Transverse colon (tissue), 4 donors: ENCODE measurements at regions not wholly inside any gene's neighbourhood (a gene's known extent, or its start where the extent isn't known, plus 50 kb on each side); places are given as distances from the start of the nearest gene placed in this dataset.

ENCODE experiments used
- DNase-seq: peaks from one replicate; pipeline ENCODE4 v3.0.0-alpha.2; 2019
- H3K27ac ChIP-seq, 4 donors: fragments of 200-600 bp; sonication (generic); 2 replicates each; pipeline ENCODE4 v1.5.1; 2016 to 2018; ENCODE audit warnings: inconsistent platforms in 4 of 4
- H3K27me3 ChIP-seq: fragments of 200-600 bp; sonication (generic); 2 replicates; pipeline ENCODE4 v1.5.1; 2017; ENCODE audit warnings: inconsistent platforms
- H3K36me3 ChIP-seq, 4 donors: fragments of 200-600 bp; sonication (generic); 2 replicates each; pipeline ENCODE4 v1.5.1; 2017 to 2019; ENCODE audit warnings: inconsistent platforms in 4 of 4
- H3K4me1 ChIP-seq, 4 donors: fragments of 200-600 bp; sonication (generic); 2 replicates each; pipeline ENCODE4 v1.5.1; 2017 to 2020; ENCODE audit warnings: inconsistent platforms in 4 of 4
- H3K4me3 ChIP-seq, 4 donors: fragments of 200-600 bp; sonication (generic); 1 replicate in 1 of 4; 2 replicates in 3 of 4; pipeline versions ENCODE4 v1.5.1 to v1.6.1; 2017 to 2019; ENCODE audit warnings: inconsistent platforms in 4 of 4
- H3K9me3 ChIP-seq, 2 donors: fragments of 200-600 bp; sonication (generic); 2 replicates each; pipeline ENCODE4 v1.5.1; 2017 to 2019; ENCODE audit warnings: inconsistent platforms in 2 of 2
- CTCF ChIP-seq, 5 experiments: fragments of 200-600 bp in 3 of 5; fragments of 450-650 bp in 2 of 5; sonication (generic) in 3 of 5; IDR thresholded peaks; 1 replicate in 2 of 5; 2 replicates in 3 of 5; pipeline ENCODE4 v1.5.1; 2016 to 2017; ENCODE audit warnings: antibody characterized with exemption in 5 of 5, inconsistent platforms in 3 of 5, mild to moderate bottlenecking in 2 of 5, moderate library complexity in 1 of 5
- EP300 ChIP-seq: sonication (generic); formaldehyde crosslinking; IDR thresholded peaks from one replicate; pipeline ENCODE4 v1.6.1; 2017; ENCODE audit warnings: antibody characterized with exemption, low read depth
- POLR2A ChIP-seq: fragments of 450-650 bp; IDR thresholded peaks from one replicate; pipeline ENCODE4 v1.6.1; 2016; ENCODE audit warnings: antibody characterized with exemption, mild to moderate bottlenecking, moderate library complexity
- POLR2AphosphoS5 ChIP-seq, 3 donors: sonication (generic); formaldehyde crosslinking; IDR thresholded peaks; one replicate each; pipeline ENCODE4 v1.6.1; 2016; ENCODE audit warnings: antibody characterized with exemption in 3 of 3
- WGBS, 2 donors: methylation state at CpG; one replicate each; pipeline ENCODE4 v1.1.5; 2018; ENCODE audit warnings: low coverage in 1 of 2; 5-methylcytosine and 5-hydroxymethylcytosine counted together
- in situ Hi-C, 4 donors: fragments of 200-750 bp; cut with MboI; loops; one replicate each; pipeline versions ENCODE4 v1.15.0 to v1.15.1; 2017; ENCODE audit warnings: low sequenced_read_pairs in 3 of 4, low pct_ligation_motif_present in 1 of 4, low pct_unique_long_range_greater_than_20kb in 1 of 4
- intact Hi-C: fragments of 100-400 bp; cut with DNase I; formaldehyde crosslinking; loops from one replicate; pipeline ENCODE4 v1.15.1; 2023; ENCODE audit warnings: low total_unique reads

DNA sequence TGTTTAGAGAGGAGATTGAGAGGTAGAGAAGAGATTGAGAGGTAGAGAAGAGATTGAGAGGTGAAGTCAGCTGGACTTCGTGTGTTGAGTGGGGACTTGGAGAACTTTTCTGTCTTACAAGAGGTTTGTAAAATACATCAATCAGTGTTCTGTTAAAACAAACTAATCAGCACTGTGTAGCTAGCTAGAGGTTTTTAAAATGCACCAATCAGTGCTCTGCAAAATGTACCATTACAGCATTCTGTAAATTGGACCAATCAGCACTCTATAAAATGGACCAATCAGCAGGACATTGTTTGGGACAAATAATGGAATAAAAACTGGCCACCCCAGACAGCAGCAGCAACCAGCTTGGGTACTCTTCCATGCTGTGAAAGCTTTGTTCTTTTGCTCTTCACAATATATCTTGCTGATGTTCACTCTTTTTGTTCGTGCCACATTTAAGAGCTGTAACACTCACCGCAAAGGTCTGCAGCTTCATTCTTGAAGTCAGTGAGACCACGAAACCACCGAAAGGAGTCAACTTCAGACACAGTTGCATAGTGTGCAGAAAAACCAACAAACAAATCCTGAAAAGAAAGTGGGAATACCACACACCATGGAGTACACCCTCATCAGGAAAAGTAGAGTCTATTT, 366.9 kb upstream of the HSFY2 start:
- in situ Hi-C loops (no loop called here), intact Hi-C loops (no loop called here)
- no peak overlapping the region for H3K27ac ChIP-seq
- no peaks in the 10 kb centered on the region for H3K9me3 ChIP-seq
- no peaks in the 10 kb centered on the region for H3K4me1 ChIP-seq
- no peaks in the 10 kb centered on the region for H3K36me3 ChIP-seq
- 73% methylated on average over 3 of the region's 5 CpGs; no CpG with 5 or more reads in 1 of the 2 donors for WGBS, 2 donors
- no peak overlapping the region for H3K4me3 ChIP-seq
- H3K27me3 ChIP-seq: no peaks in the 10 kb centered on the region
- no peak for TF ChIP-seq POLR2A
- no peak for DNase-seq

DNA sequence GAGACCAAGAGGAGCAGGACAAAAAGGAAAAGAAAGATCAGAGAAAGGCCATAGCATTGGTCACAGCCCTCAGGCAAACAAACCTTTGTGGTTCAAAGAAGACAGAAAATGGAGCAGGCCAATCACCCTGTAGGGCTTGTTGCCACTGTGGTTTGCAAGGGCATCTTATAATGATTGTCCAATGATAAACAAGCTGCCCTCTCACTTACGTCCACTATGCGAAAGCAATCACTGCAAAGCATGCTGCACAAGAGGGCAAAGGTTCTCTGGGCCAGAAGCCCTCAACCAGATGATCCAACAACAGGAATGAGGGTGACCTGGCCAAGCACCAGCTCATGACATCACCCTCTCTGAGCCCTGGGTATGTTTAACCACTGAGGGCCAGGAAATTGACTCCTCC, 360.9 kb upstream of the HSFY2 start:
- DNase-seq: no peak
- Histone ChIP-seq H3K36me3 (no peaks in the 10 kb centered on the region), H3K9me3 (no peaks in the 10 kb centered on the region), H3K27me3 (no peaks in the 10 kb centered on the region), H3K4me3 (no peak overlapping the region), H3K27ac (no peak overlapping the region), H3K4me1 (no peaks in the 10 kb centered on the region)
- intact Hi-C loops (no loop called here), in situ Hi-C loops (no loop called here)
- WGBS, 2 donors: no CpG with 5 or more reads among the region's 2 CpGs
- TF ChIP-seq CTCF (IDR thresholded peaks at IDR 0.05): no peak
- TF ChIP-seq POLR2AphosphoS5 (IDR thresholded peaks at IDR 0.05): no peak
- TF ChIP-seq EP300: no peak
- no peak for TF ChIP-seq POLR2A

- Histone ChIP-seq H3K27ac (no peak overlapping the region), H3K36me3 (no peaks in the 10 kb centered on the region), H3K4me1 (no peaks in the 10 kb centered on the region), H3K9me3 (no peaks in the 10 kb centered on the region), H3K4me3 (no peak overlapping the region), H3K27me3 (no peaks in the 10 kb centered on the region)
- in situ Hi-C loops (no loop called here), intact Hi-C loops (no loop called here)
- DNase-seq: no peak
- no CpG with 5 or more reads among the region's 2 CpGs for WGBS, 2 donors
- TF ChIP-seq EP300: no peak
- no peak for TF ChIP-seq CTCF (IDR thresholded peaks at IDR 0.05)
- TF ChIP-seq POLR2A: no peak
- TF ChIP-seq POLR2AphosphoS5 (IDR thresholded peaks at IDR 0.05): no peak
Measured at GRCh38 chrY:19130569-19131358, 357.2 kb upstream of the HSFY2 start.

GRCh38 chrY:19126889-19127288, 353.4 kb upstream of the HSFY2 start:
- Histone ChIP-seq H3K27ac (no peak overlapping the region), H3K27me3 (no peaks in the 10 kb centered on the region), H3K9me3 (no peaks in the 10 kb centered on the region), H3K4me1 (no peaks in the 10 kb centered on the region), H3K4me3 (no peak overlapping the region), H3K36me3 (no peaks in the 10 kb centered on the region)
- DNase-seq: no peak
- TF ChIP-seq EP300: no peak
- TF ChIP-seq POLR2A: no peak
- no peak for TF ChIP-seq POLR2AphosphoS5 (IDR thresholded peaks at IDR 0.05)
- TF ChIP-seq CTCF (IDR thresholded peaks at IDR 0.05): no peak
- intact Hi-C loops: no loop called here
- in situ Hi-C loops: no loop called here
- WGBS, 2 donors: no CpG with 5 or more reads among the region's 1 CpG
